ENCODE measurements at regions not wholly inside any gene's neighbourhood (a gene's known extent, or its start where the extent isn't known, plus 50 kb on each side); places are given as distances from the start of the nearest gene placed in this dataset.
"Not testable (repeated sequence)": the region's sequence is repeated elsewhere in the genome, so short reads cannot be mapped to it uniquely, and the experiment has no call there.

DNA sequence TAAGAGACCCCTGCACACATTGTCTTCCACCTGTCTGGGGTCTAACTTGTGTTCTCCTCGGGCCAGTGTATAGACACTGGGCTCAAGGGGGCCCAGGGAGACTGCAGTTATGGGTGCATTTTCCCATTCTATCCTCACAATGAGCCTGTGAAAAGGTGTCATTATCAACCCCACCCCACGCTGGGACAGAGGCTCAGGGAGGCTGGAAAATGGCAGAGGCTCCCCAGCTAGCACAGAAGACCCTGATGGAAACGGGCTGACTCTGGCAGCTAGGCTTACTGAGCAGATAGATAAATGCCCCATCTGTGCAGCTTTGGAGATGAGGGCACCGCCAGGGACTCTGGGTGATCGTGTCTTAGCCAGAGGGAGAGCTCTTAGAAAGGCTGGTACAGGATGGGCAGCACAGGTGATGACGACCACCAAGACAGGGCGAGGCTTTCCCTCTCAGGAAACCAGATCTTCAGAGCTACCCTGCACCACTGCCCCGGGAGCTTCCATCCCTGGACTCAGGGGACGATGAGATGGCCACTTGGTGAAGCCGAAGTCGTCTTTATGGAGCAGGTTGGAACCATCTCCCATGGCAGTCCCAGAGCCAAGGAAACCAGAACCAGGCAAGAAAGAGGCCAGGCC, 58.2 kb upstream of the CHST15 start:
- DNase-seq: no peak
- TF ChIP-seq, protein P1, sequence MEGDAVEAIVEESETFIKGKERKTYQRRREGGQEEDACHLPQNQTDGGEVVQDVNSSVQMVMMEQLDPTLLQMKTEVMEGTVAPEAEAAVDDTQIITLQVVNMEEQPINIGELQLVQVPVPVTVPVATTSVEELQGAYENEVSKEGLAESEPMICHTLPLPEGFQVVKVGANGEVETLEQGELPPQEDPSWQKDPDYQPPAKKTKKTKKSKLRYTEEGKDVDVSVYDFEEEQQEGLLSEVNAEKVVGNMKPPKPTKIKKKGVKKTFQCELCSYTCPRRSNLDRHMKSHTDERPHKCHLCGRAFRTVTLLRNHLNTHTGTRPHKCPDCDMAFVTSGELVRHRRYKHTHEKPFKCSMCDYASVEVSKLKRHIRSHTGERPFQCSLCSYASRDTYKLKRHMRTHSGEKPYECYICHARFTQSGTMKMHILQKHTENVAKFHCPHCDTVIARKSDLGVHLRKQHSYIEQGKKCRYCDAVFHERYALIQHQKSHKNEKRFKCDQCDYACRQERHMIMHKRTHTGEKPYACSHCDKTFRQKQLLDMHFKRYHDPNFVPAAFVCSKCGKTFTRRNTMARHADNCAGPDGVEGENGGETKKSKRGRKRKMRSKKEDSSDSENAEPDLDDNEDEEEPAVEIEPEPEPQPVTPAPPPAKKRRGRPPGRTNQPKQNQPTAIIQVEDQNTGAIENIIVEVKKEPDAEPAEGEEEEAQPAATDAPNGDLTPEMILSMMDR (IDR thresholded peaks at IDR 0.05; ENCODE audit: partially characterized antibody, unreplicated experiment): no peak
- H3K27ac Mint-ChIP-seq (ENCODE audit: unreplicated experiment): no peak overlapping the region
- H3K4me3 Mint-ChIP-seq (ENCODE audit: unreplicated experiment): no peak overlapping the region
- no peaks in the 10 kb centered on the region for H3K36me3 Mint-ChIP-seq (ENCODE audit: unreplicated experiment)
- peaks cover 3% of the 10 kb centered on the region for H3K27me3 Mint-ChIP-seq (ENCODE audit: unreplicated experiment)
- H3K9me3 Mint-ChIP-seq (ENCODE audit: unreplicated experiment): peaks cover 3% of the 10 kb centered on the region
- H3K4me1 Mint-ChIP-seq (ENCODE audit: low read depth, unreplicated experiment): peaks cover 16% of the 10 kb centered on the region

DNA sequence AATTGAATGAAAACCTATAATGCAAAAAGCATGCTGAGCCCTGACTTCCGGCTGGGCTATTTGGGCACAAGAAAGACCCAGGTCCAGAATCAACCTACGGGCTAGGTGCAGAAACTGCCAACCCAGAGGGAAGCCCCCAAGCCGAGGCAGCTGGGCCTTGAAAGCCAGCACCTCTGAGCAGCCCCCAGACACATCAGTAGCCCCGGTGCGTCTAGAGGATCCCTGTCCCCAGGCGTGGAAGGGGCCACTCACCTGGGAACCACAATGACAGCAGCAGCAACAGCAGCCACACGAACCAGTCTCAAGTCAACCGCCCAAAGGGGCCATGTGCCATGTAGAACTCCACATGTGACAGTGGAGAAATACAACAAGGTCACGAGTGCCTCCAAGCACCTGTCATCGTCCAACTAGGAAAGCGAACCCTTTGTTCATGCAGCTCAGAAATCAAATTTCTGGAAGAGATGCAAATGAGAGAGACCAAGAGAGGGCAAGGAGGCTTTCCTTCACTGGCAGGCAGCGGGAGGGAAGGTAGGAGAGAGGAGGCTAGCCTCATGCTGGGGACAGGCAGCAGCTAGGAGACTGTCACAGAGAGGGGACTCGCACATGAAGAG, 57.5 kb upstream of the CHST15 start:
- H3K4me1 Mint-ChIP-seq (ENCODE audit: low read depth, unreplicated experiment): peaks cover 16% of the 10 kb centered on the region
- TF ChIP-seq, protein P1 (IDR thresholded peaks at IDR 0.05; ENCODE audit: partially characterized antibody, unreplicated experiment): no peak
- H3K27ac Mint-ChIP-seq (ENCODE audit: unreplicated experiment): no peak overlapping the region
- H3K4me3 Mint-ChIP-seq (ENCODE audit: unreplicated experiment): no peak overlapping the region
- no peak for DNase-seq
- H3K9me3 Mint-ChIP-seq (ENCODE audit: unreplicated experiment): peaks cover 3% of the 10 kb centered on the region
- H3K36me3 Mint-ChIP-seq (ENCODE audit: unreplicated experiment): no peaks in the 10 kb centered on the region
- H3K27me3 Mint-ChIP-seq (ENCODE audit: unreplicated experiment): peaks cover 3% of the 10 kb centered on the region

DNA sequence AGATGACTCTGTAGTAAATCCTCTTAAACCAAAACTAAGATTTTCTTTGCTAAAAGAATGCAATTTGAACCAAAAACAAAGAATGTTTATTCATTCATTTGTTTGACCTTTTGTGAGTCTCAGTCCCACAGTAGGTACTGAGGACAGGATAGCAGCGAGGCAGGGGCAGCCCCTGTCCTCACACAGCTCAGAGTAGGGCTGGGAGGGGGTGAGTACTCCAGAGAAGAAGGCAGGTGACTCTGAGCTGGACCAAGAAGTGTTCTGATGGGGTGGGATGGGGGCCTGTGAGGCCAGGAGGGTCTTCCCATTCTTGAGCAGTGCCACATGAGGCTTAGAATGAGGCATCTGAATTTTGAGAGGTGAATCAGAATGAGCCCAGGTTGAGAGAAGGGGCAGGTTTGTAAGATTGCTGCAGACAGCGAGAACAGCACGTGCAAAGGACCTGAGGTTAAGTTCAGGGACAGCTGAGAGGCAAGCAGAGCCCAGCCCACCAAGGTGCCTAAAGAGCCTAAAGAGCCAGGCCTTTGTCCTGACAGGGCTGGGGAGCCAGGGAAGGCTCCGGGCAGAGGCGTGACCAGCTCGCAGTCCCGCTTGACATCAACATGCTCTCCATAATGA, 56.9 kb upstream of the CHST15 start:
- Mint-ChIP-seq H3K9me3 (ENCODE audit: unreplicated experiment) (peaks cover 3% of the 10 kb centered on the region), H3K27ac (ENCODE audit: unreplicated experiment) (no peak overlapping the region), H3K4me3 (ENCODE audit: unreplicated experiment) (no peak overlapping the region), H3K4me1 (ENCODE audit: low read depth, unreplicated experiment) (peaks cover 16% of the 10 kb centered on the region), H3K36me3 (ENCODE audit: unreplicated experiment) (no peaks in the 10 kb centered on the region), H3K27me3 (ENCODE audit: unreplicated experiment) (no peaks in the 10 kb centered on the region)
- DNase-seq: no peak
- TF ChIP-seq, protein P1 (IDR thresholded peaks at IDR 0.05; ENCODE audit: partially characterized antibody, unreplicated experiment): no peak

DNA sequence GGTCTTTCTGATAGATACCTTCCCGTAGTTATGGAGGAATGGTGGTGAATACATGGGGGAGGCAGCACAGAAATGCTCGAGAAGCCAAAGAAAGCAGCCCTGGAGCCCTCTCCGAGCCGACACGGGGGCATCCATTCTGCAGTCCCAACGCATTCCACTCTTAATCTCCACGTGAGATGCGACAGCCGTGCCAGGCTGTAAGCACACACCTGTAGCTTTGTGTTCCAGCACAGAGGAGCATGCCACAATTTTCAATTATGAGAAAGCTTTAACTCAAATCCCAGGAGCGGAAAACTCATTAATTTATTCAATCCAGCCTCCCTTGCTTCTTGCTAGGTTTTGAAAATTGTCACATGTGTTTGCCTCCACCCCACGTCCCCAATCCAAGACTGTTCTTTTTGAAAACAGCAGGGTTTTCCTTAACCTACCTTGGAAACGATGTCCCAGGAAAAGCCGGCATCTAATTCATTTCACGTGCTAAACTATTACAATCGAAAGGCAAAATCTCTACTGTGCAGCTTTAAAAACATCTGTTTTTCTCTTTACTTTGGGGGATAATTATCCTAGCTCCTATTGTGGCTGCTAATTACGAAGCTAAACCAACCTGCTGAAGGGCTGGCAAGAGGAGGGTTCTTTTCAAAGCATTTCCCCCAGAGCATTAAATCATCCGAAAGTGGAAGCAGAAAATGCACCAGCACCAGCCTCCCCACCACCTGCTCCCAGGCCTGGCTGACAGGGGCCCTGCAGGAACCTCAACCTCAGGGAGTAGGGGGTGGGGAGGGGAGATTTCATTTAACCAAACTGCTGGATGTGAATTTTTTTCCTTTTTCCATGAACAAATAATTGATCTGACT, 56.0 kb upstream of the CHST15 start:
- Mint-ChIP-seq H3K27me3 (ENCODE audit: unreplicated experiment) (no peaks in the 10 kb centered on the region), H3K27ac (ENCODE audit: unreplicated experiment) (peak overlapping the region; percentile 23), H3K4me1 (ENCODE audit: low read depth, unreplicated experiment) (peaks cover 16% of the 10 kb centered on the region), H3K36me3 (ENCODE audit: unreplicated experiment) (no peaks in the 10 kb centered on the region), H3K4me3 (ENCODE audit: unreplicated experiment) (peak overlapping the region; percentile 55), H3K9me3 (ENCODE audit: unreplicated experiment) (peaks cover 3% of the 10 kb centered on the region)
- DNase-seq: peak; percentile 51
- TF ChIP-seq, protein P1 (IDR thresholded peaks at IDR 0.05; ENCODE audit: partially characterized antibody, unreplicated experiment): no peak

DNA sequence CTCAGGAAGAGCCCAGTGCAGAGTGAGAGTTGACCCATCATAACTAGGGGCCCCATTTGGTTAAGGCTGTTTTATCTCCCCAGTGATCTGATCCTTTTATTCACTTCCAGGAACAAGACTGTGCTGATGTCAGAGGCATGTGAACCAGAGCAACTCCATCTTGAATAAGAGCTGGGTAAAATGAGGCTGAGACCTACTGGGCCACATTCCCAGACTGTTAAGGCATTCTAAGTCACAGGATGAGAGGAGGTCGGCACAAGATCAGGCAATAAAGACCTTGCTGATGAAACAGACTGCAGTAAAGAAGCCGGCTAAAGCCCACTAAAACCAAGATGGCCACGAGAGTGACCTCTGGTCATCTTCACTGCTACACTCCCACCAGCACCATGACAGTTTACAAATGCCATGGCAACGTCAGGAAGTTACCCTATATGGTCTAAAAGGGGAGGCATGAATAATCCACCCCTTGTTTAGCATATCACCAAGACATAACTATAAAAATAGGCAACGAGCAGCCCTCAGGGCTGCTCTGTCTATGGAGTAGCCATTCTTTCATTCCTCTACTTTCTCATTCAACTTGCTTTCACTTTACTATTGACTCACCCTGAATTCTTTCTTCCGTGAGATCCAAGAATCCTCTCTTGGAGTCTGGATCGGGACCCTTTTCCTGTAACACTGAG, 55.3 kb upstream of the CHST15 start:
- H3K36me3 Mint-ChIP-seq (ENCODE audit: unreplicated experiment); H3K9me3 Mint-ChIP-seq (ENCODE audit: unreplicated experiment); DNase-seq; H3K27me3 Mint-ChIP-seq (ENCODE audit: unreplicated experiment): not testable (repeated sequence)
- Mint-ChIP-seq H3K4me1 (ENCODE audit: low read depth, unreplicated experiment) (peaks cover 16% of the 10 kb centered on the region), H3K4me3 (ENCODE audit: unreplicated experiment) (peak overlapping the region; percentile 55), H3K27ac (ENCODE audit: unreplicated experiment) (peak overlapping the region; percentile 23)
